Spleen (tissue), 7 donors: ENCODE measurements at regions not wholly inside any gene's neighbourhood (a gene's known extent, or its start where the extent isn't known, plus 50 kb on each side); places are given as distances from the start of the nearest gene placed in this dataset.

Source experiments
- CTCF ChIP-seq, 11 experiments: fragments of 200-600 bp in 7 of 11; fragments of 450-650 bp in 4 of 11; sonication (generic) in 4 of 11; IDR thresholded peaks in 8 of 11; conservative IDR thresholded peaks in 3 of 11; 1 replicate in 7 of 11; 2 replicates in 4 of 11; pipeline versions ENCODE4 v1.4.0 to v1.8.0; 2016 to 2021; ENCODE audit warnings: antibody characterized with exemption in 11 of 11, inconsistent platforms in 4 of 11, mild to moderate bottlenecking in 1 of 11
- POLR2A ChIP-seq, 3 donors: fragments of 450-650 bp; IDR thresholded peaks; one replicate each; pipeline ENCODE4 v1.5.1; 2017; ENCODE audit warnings: antibody characterized with exemption in 3 of 3, mild to moderate bottlenecking in 1 of 3
- donor health status: DM: no; HTN: no; CAD: no; lungs with moderate emphysema.
- donor health status: DM: no; HTN: no; CAD: no.
- donor health status: DM: no; HTN: no; CAD: no.

- TF ChIP-seq CTCF (IDR thresholded peaks at IDR 0.05 in 8 of 11, conservative IDR thresholded peaks at IDR 0.05 in 3 of 11) (no peak), POLR2A (IDR thresholded peaks at IDR 0.05) (no peak)
Observed at GRCh38 chr7:46927131-46927810, 654.6 kb downstream of the TNS3 start.
